ENCODE measurements at regions not wholly inside any gene's neighbourhood (a gene's known extent, or its start where the extent isn't known, plus 50 kb on each side); places are given as distances from the start of the nearest gene placed in this dataset.

- H3K27me3 ChIP-seq, result peaks cover 0 to 15% (median 0%) of the 10 kb centered on the region in 3 donors
- no peaks in the 10 kb centered on the region for H3K9me3 ChIP-seq
- intact Hi-C loops (cut with DNase I), result no loop called here
- no peak for DNase-seq
- no peaks in the 10 kb centered on the region for H3K36me3 ChIP-seq
- H3K27ac ChIP-seq, result no peak overlapping the region
- H3K4me3 ChIP-seq, result no peak overlapping the region
- H3K4me1 ChIP-seq, result no peaks in the 10 kb centered on the region
- TF ChIP-seq CTCF (IDR thresholded peaks at IDR 0.05), result no peak
- no peak for TF ChIP-seq POLR2AphosphoS5 (IDR thresholded peaks at IDR 0.05)
- TF ChIP-seq EP300 (IDR thresholded peaks at IDR 0.05), result no peak
- no peak for TF ChIP-seq POLR2A (IDR thresholded peaks at IDR 0.05)
- 80 to 89% methylated on average over 10 of the region's 10 CpGs for WGBS, 2 donors
These were observed 639.1 kb downstream of the BRD1 start for GRCh38 chr22:49188591-49188990.

GRCh38 chr22:49188091-49188490, 639.6 kb downstream of the BRD1 start:
- 78 to 79% methylated on average over 8 of the region's 8 CpGs for WGBS, 2 donors
- Histone ChIP-seq H3K4me1 (no peaks in the 10 kb centered on the region), H3K4me3 (no peak overlapping the region), H3K27me3 (peaks cover 0 to 20% (median 0%) of the 10 kb centered on the region in 3 donors), H3K27ac (no peak overlapping the region), H3K36me3 (no peaks in the 10 kb centered on the region), H3K9me3 (no peaks in the 10 kb centered on the region)
- no peak for DNase-seq
- intact Hi-C loops (cut with DNase I), result no loop called here
- TF ChIP-seq CTCF (IDR thresholded peaks at IDR 0.05), result no peak
- TF ChIP-seq EP300 (IDR thresholded peaks at IDR 0.05), result no peak
- TF ChIP-seq POLR2A (IDR thresholded peaks at IDR 0.05), result no peak
- TF ChIP-seq POLR2AphosphoS5 (IDR thresholded peaks at IDR 0.05), result no peak

- 85 to 91% methylated on average over 12 of the region's 12 CpGs for WGBS, 2 donors
- intact Hi-C loops (cut with DNase I), result no loop called here
- TF ChIP-seq POLR2AphosphoS5 (IDR thresholded peaks at IDR 0.05) (no peak), POLR2A (IDR thresholded peaks at IDR 0.05) (no peak), CTCF (IDR thresholded peaks at IDR 0.05) (no peak), EP300 (IDR thresholded peaks at IDR 0.05) (no peak)
- no peak for DNase-seq
- Histone ChIP-seq H3K4me3 (no peak overlapping the region), H3K9me3 (no peaks in the 10 kb centered on the region), H3K27ac (no peak overlapping the region), H3K4me1 (no peaks in the 10 kb centered on the region), H3K27me3 (peaks cover 0 to 20% (median 0%) of the 10 kb centered on the region in 3 donors), H3K36me3 (no peaks in the 10 kb centered on the region)
These were observed 640.9 kb downstream of the BRD1 start for GRCh38 chr22:49186762-49187161.

- Histone ChIP-seq H3K9me3 (no peaks in the 10 kb centered on the region), H3K27ac (no peak overlapping the region), H3K27me3 (peaks cover 0 to 16% (median 0%) of the 10 kb centered on the region in 3 donors), H3K4me3 (no peak overlapping the region), H3K4me1 (no peaks in the 10 kb centered on the region), H3K36me3 (no peaks in the 10 kb centered on the region)
- WGBS, 2 donors, result 93 to 96% methylated on average over 1 of the region's 1 CpG
- TF ChIP-seq EP300 (IDR thresholded peaks at IDR 0.05) (no peak), POLR2AphosphoS5 (IDR thresholded peaks at IDR 0.05) (no peak), CTCF (IDR thresholded peaks at IDR 0.05) (no peak), POLR2A (IDR thresholded peaks at IDR 0.05) (no peak)
- no peak for DNase-seq
- intact Hi-C loops (cut with DNase I), result no loop called here
These were observed 641.4 kb downstream of the BRD1 start for GRCh38 chr22:49186293-49186692.

GRCh38 chr22:49185312-49185969, 642.2 kb downstream of the BRD1 start:
- no peaks in the 10 kb centered on the region for H3K9me3 ChIP-seq
- TF ChIP-seq POLR2A (IDR thresholded peaks at IDR 0.05) (no peak), EP300 (IDR thresholded peaks at IDR 0.05) (no peak), POLR2AphosphoS5 (IDR thresholded peaks at IDR 0.05) (no peak), CTCF (IDR thresholded peaks at IDR 0.05) (no peak)
- H3K4me1 ChIP-seq, result no peaks in the 10 kb centered on the region
- no peak overlapping the region for H3K4me3 ChIP-seq
- intact Hi-C loops (cut with DNase I), result no loop called here
- no peak for DNase-seq
- H3K36me3 ChIP-seq, result no peaks in the 10 kb centered on the region
- H3K27ac ChIP-seq, result no peak overlapping the region
- WGBS, 2 donors, result 51 to 78% methylated on average over 4 of the region's 4 CpGs
- H3K27me3 ChIP-seq, result peaks cover 0 to 16% (median 0%) of the 10 kb centered on the region in 3 donors
